Panc1 (cell line): ENCODE measurements at regions not wholly inside any gene's neighbourhood (a gene's known extent, or its start where the extent isn't known, plus 50 kb on each side); places are given as distances from the start of the nearest gene placed in this dataset.

Experiments
- ATAC-seq: fragments of 200-7000 bp; cut with Tn5 transposase; 2 replicates; pipeline ENCODE4 v1.9.1; 2020; ENCODE audit warnings: mild to moderate bottlenecking, moderate library complexity
- BruUV-seq: library from RNA; stranded (reverse); fragments of 400-500 nt; replicated peaks from 2 replicates; lab custom pipeline; 2021; lab: Mats Ljungman, UMichigan
- CTCF ChIA-PET: fragments of 300-600 bp; sonication (Branson Sonifier 250); formaldehyde crosslinking; loops from one replicate; lab custom pipeline; 2022; ENCODE audit warnings: antibody characterized with exemption; lab: Charles Lee
- POLR2A ChIA-PET: fragments of 300-600 bp; sonication (Branson Sonifier 250); formaldehyde crosslinking; loops from one replicate; lab custom pipeline; 2022; ENCODE audit warnings: antibody characterized with exemption; lab: Charles Lee
- DNase-seq: peaks from one replicate; pipeline ENCODE4 v3.0.0-alpha.2; 2010; ENCODE audit warnings: low read depth, low spot score
- H3K27ac ChIP-seq: 2 replicates; pipeline ENCODE4 v1.5.1; 2011; ENCODE audit warnings: mild to moderate bottlenecking, low read length, inconsistent platforms
- H3K27me3 ChIP-seq: fragments of 200-500 bp; sonication (Bioruptor generic); 2 replicates; pipeline ENCODE4 v1.6.0; 2014; ENCODE audit warnings: low read length, inconsistent platforms; ENCODE audit not compliant: control insufficient read depth, insufficient read depth
- H3K36me3 ChIP-seq: fragments of 200-500 bp; sonication (Bioruptor generic); 2 replicates; pipeline ENCODE4 v1.5.1; 2014; ENCODE audit warnings: inconsistent platforms, mild to moderate bottlenecking, low read length, moderate library complexity; ENCODE audit not compliant: control insufficient read depth, insufficient read depth
- H3K4me1 ChIP-seq: 2 replicates; pipeline ENCODE4 v1.5.1; 2011; ENCODE audit warnings: inconsistent platforms, mild to moderate bottlenecking, low read length, moderate library complexity; ENCODE audit not compliant: control insufficient read depth, insufficient read depth
- H3K4me3 ChIP-seq, 2 experiments: 2 replicates each; pipeline ENCODE4 v1.5.1; 2011 to 2012; ENCODE audit warnings: low read depth in 2 of 2, low read length in 2 of 2, mild to moderate bottlenecking in 2 of 2, inconsistent platforms in 1 of 2, moderate library complexity in 1 of 2
- H3K9me3 ChIP-seq: fragments of 200-500 bp; sonication (Bioruptor generic); 2 replicates; pipeline ENCODE4 v1.5.1; 2014; ENCODE audit warnings: low read depth, mild to moderate bottlenecking, inconsistent platforms, low read length, moderate library complexity; ENCODE audit not compliant: control insufficient read depth, insufficient read depth
- CTCF ChIP-seq: fragments of 450-650 bp; IDR thresholded peaks from 2 replicates; pipeline ENCODE4 v1.5.1; 2017; ENCODE audit warnings: mild to moderate bottlenecking
- POLR2AphosphoS5 ChIP-seq: IDR thresholded peaks from 2 replicates; pipeline ENCODE4 v1.6.1; 2012; ENCODE audit warnings: mild to moderate bottlenecking, low read depth, low read length, moderate library complexity
- REST ChIP-seq, 2 experiments: IDR thresholded peaks; 2 replicates each; pipeline ENCODE4 v1.6.1; 2011 to 2012; ENCODE audit warnings: low read depth in 2 of 2, control low read depth in 1 of 2, low read length in 1 of 2, mild to moderate bottlenecking in 1 of 2, moderate library complexity in 1 of 2; ENCODE audit not compliant: insufficient read depth in 1 of 2
- SIN3A ChIP-seq: IDR thresholded peaks from 2 replicates; pipeline ENCODE4 v1.6.1; 2012; ENCODE audit warnings: low read depth, mild to moderate bottlenecking, low read length, moderate library complexity, borderline replicate concordance; ENCODE audit not compliant: insufficient read depth
- TCF7L2 ChIP-seq: IDR thresholded peaks from 2 replicates; pipeline ENCODE4 v1.6.1; 2011; ENCODE audit warnings: mild to moderate bottlenecking, low read depth, low read length, inconsistent platforms
- in situ Hi-C: cut with HindIII; loops from 2 replicates; pipeline ENCODE4 v1.10.0; 2016; ENCODE audit warnings: low sequenced_read_pairs, low pct_unique_long_range_greater_than_20kb
- intact Hi-C: fragments of 100-400 bp; cut with micrococcal nuclease; formaldehyde crosslinking; loops from one replicate; pipeline ENCODE4 v1.10.0; 2022; ENCODE audit not compliant: unreplicated experiment

GRCh38 chr7:69438584-69439412 is 159.5 kb upstream of the AUTS2 start:
- BruUV-seq = no TSS peak
- TF ChIP-seq REST (IDR thresholded peaks at IDR 0.05; ENCODE audit: insufficient read depth in 1 of 2, low read depth in 2 of 2, low read length in 1 of 2) (no peak), CTCF (no peak), SIN3A (no peak), POLR2AphosphoS5 (no peak), TCF7L2 (no peak)
- intact Hi-C loops = no loop called here
- Histone ChIP-seq H3K27me3 (no peaks in the 10 kb centered on the region), H3K9me3 (no peaks in the 10 kb centered on the region), H3K4me1 (no peaks in the 10 kb centered on the region), H3K4me3 (no peak overlapping the region), H3K27ac (no peak overlapping the region), H3K36me3 (no peaks in the 10 kb centered on the region)
- no peak for ATAC-seq
- ChIA-PET CTCF (no interaction called here), POLR2A (no interaction called here)
- in situ Hi-C loops = no loop called here
- DNase-seq = no peak

GRCh38 chr7:69439636-69440325 is 158.5 kb upstream of the AUTS2 start:
- DNase-seq = no peak
- H3K4me3 ChIP-seq = no peak overlapping the region
- no peaks in the 10 kb centered on the region for H3K4me1 ChIP-seq
- TF ChIP-seq CTCF = no peak
- TF ChIP-seq TCF7L2 = no peak
- no peak for TF ChIP-seq POLR2AphosphoS5
- TF ChIP-seq SIN3A = no peak
- TF ChIP-seq REST (IDR thresholded peaks at IDR 0.05; ENCODE audit: insufficient read depth in 1 of 2, low read depth in 2 of 2, low read length in 1 of 2) = no peak
- ChIA-PET CTCF (no interaction called here), POLR2A (no interaction called here)
- intact Hi-C loops (no loop called here), in situ Hi-C loops (no loop called here)
- no TSS peak for BruUV-seq
- H3K9me3 ChIP-seq = no peaks in the 10 kb centered on the region
- ATAC-seq = no peak
- no peaks in the 10 kb centered on the region for H3K36me3 ChIP-seq
- H3K27me3 ChIP-seq = no peaks in the 10 kb centered on the region
- no peak overlapping the region for H3K27ac ChIP-seq
